ENCODE measurements at regions not wholly inside any gene's neighbourhood (a gene's known extent, or its start where the extent isn't known, plus 50 kb on each side); places are given as distances from the start of the nearest gene placed in this dataset.

- TF ChIP-seq CTCF (IDR thresholded peaks at IDR 0.05) (no peak), POLR2A (IDR thresholded peaks at IDR 0.05; ENCODE audit: low read depth) (no peak), POLR2AphosphoS5 (IDR thresholded peaks at IDR 0.05) (no peak), EP300 (IDR thresholded peaks at IDR 0.05) (no peak)
These were observed 293.9 kb downstream of the IRX1 start for GRCh38 chr5:3889412-3890142.
